ENCODE measurements at regions not wholly inside any gene's neighbourhood (a gene's known extent, or its start where the extent isn't known, plus 50 kb on each side); places are given as distances from the start of the nearest gene placed in this dataset.

- CTCF ChIA-PET, result no interaction called here
- Mint-ChIP-seq H3K4me3 (no peak overlapping the region), H3K27ac (no peak overlapping the region), H3K9me3 (ENCODE audit: insufficient read depth) (peaks cover 2% of the 10 kb centered on the region), H3K27me3 (no peaks in the 10 kb centered on the region), H3K4me1 (no peaks in the 10 kb centered on the region)
- Histone ChIP-seq H3K4me1 (ENCODE audit: control insufficient read depth in 2 of 2, insufficient read depth in 2 of 2, low read length in 2 of 2) (no peaks in the 10 kb centered on the region), H2AFZ (ENCODE audit: insufficient read depth, low read depth, low read length, poor library complexity, severe bottlenecking) (no peak overlapping the region), H3K4me2 (replicated peaks; ENCODE audit: low read depth, low read length, poor library complexity, severe bottlenecking) (no peak overlapping the region), H3K36me3 (replicated peaks in 1 of 2; ENCODE audit: control extremely low read depth in 1 of 2, control insufficient read depth in 1 of 2, extremely low read depth in 1 of 2, insufficient read depth in 2 of 2, low read length in 1 of 2) (no peaks in the 10 kb centered on the region), H4K20me1 (ENCODE audit: control insufficient read depth, insufficient read depth, low read length, poor library complexity, severe bottlenecking) (no peaks in the 10 kb centered on the region), H3K9me3 (ENCODE audit: control extremely low read depth in 1 of 3, control insufficient read depth in 2 of 3, insufficient read depth in 1 of 3, low read length in 2 of 3) (no peaks in the 10 kb centered on the region), H3K9ac (ENCODE audit: low read length) (no peak overlapping the region), H3K79me2 (ENCODE audit: control insufficient read depth, insufficient read depth, low read length) (no peaks in the 10 kb centered on the region), H3K27ac (ENCODE audit: low read length in 2 of 2) (no peak overlapping the region), H3K27me3 (replicated peaks in 1 of 4; ENCODE audit: control extremely low read depth in 1 of 4, control insufficient read depth in 3 of 4, insufficient read depth in 4 of 4, low read length in 3 of 4) (no peaks in the 10 kb centered on the region), H3K4me3 (ENCODE audit: control extremely low read depth in 1 of 5, extremely low read depth in 1 of 5, insufficient read depth in 1 of 5, low read depth in 2 of 5, low read length in 4 of 5) (no peak overlapping the region)
- ATAC-seq (ENCODE audit: low read depth) (no peak), DNase-seq (no peak)
- POLR2A ChIA-PET, result no interaction called here
- 80% methylated on average over 1 of the region's 3 CpGs for WGBS (ENCODE audit: insufficient coverage)
- TF ChIP-seq CTCF (IDR thresholded peaks at IDR 0.05) (no peak), EZH2 (IDR thresholded peaks at IDR 0.05; ENCODE audit: borderline replicate concordance, insufficient read depth, low read depth, low read length, poor library complexity, severe bottlenecking) (no peak)
- intact Hi-C loops (cut with micrococcal nuclease), result no loop called here
These were observed 378.5 kb upstream of the SEMA6D start for GRCh38 chr15:47338771-47339170.

- Histone ChIP-seq H3K4me2 (replicated peaks; ENCODE audit: low read depth, low read length, poor library complexity, severe bottlenecking) (no peak overlapping the region), H4K20me1 (ENCODE audit: control insufficient read depth, insufficient read depth, low read length, poor library complexity, severe bottlenecking) (no peaks in the 10 kb centered on the region), H2AFZ (ENCODE audit: insufficient read depth, low read depth, low read length, poor library complexity, severe bottlenecking) (no peak overlapping the region), H3K4me3 (ENCODE audit: control extremely low read depth in 1 of 5, extremely low read depth in 1 of 5, insufficient read depth in 1 of 5, low read depth in 2 of 5, low read length in 4 of 5) (no peak overlapping the region), H3K9me3 (ENCODE audit: control extremely low read depth in 1 of 3, control insufficient read depth in 2 of 3, insufficient read depth in 1 of 3, low read length in 2 of 3) (no peaks in the 10 kb centered on the region), H3K27ac (ENCODE audit: low read length in 2 of 2) (no peak overlapping the region), H3K36me3 (replicated peaks in 1 of 2; ENCODE audit: control extremely low read depth in 1 of 2, control insufficient read depth in 1 of 2, extremely low read depth in 1 of 2, insufficient read depth in 2 of 2, low read length in 1 of 2) (no peaks in the 10 kb centered on the region), H3K27me3 (replicated peaks in 1 of 4; ENCODE audit: control extremely low read depth in 1 of 4, control insufficient read depth in 3 of 4, insufficient read depth in 4 of 4, low read length in 3 of 4) (no peaks in the 10 kb centered on the region), H3K79me2 (ENCODE audit: control insufficient read depth, insufficient read depth, low read length) (no peaks in the 10 kb centered on the region), H3K9ac (ENCODE audit: low read length) (no peak overlapping the region), H3K4me1 (ENCODE audit: control insufficient read depth in 2 of 2, insufficient read depth in 2 of 2, low read length in 2 of 2) (no peaks in the 10 kb centered on the region)
- intact Hi-C loops (cut with micrococcal nuclease), result no loop called here
- Mint-ChIP-seq H3K4me3 (no peak overlapping the region), H3K27ac (no peak overlapping the region), H3K9me3 (ENCODE audit: insufficient read depth) (peaks cover 2% of the 10 kb centered on the region), H3K4me1 (no peaks in the 10 kb centered on the region), H3K27me3 (no peaks in the 10 kb centered on the region)
- no peak for TF ChIP-seq CTCF (IDR thresholded peaks at IDR 0.05)
- no peak for TF ChIP-seq EZH2 (IDR thresholded peaks at IDR 0.05; ENCODE audit: borderline replicate concordance, insufficient read depth, low read depth, low read length, poor library complexity, severe bottlenecking)
- 80% methylated on average over 2 of the region's 4 CpGs for WGBS (ENCODE audit: insufficient coverage)
- CTCF ChIA-PET, result no interaction called here
- no peak for ATAC-seq (ENCODE audit: low read depth)
- DNase-seq, result no peak
- POLR2A ChIA-PET, result no interaction called here
These were observed 377.3 kb upstream of the SEMA6D start for GRCh38 chr15:47339800-47340570.

Measured in B cell (primary cell).